Trophoblast cell (in vitro differentiated cells and primary cell): ENCODE measurements at regions not wholly inside any gene's neighbourhood (a gene's known extent, or its start where the extent isn't known, plus 50 kb on each side); places are given as distances from the start of the nearest gene placed in this dataset.

Experiments used
- DNase-seq, 2 donors: peaks; one replicate each; pipeline ENCODE4 v3.0.0-alpha.2; 2016
- H2AFZ ChIP-seq: 2 replicates; pipeline ENCODE4 v1.6.1; 2013; ENCODE audit warnings: low read length, moderate library complexity, mild to moderate bottlenecking; ENCODE audit not compliant: insufficient read depth, poor library complexity
- H2AK5ac ChIP-seq: 2 replicates; pipeline ENCODE4 v1.6.1; 2013; ENCODE audit warnings: mild to moderate bottlenecking, low read length
- H2BK120ac ChIP-seq: 2 replicates; pipeline ENCODE4 v1.6.1; 2013; ENCODE audit warnings: low read length, mild to moderate bottlenecking, moderate library complexity; ENCODE audit not compliant: insufficient read depth, poor library complexity
- H2BK12ac ChIP-seq: 2 replicates; pipeline ENCODE4 v1.6.1; 2013; ENCODE audit warnings: mild to moderate bottlenecking, low read length, moderate library complexity
- H2BK5ac ChIP-seq: 2 replicates; pipeline ENCODE4 v1.6.1; 2013; ENCODE audit warnings: low read length, low read depth, moderate library complexity, mild to moderate bottlenecking; ENCODE audit not compliant: poor library complexity
- H3K14ac ChIP-seq: 2 replicates; pipeline ENCODE4 v1.6.1; 2013; ENCODE audit warnings: mild to moderate bottlenecking, low read length
- H3K18ac ChIP-seq: 2 replicates; pipeline ENCODE4 v1.6.1; 2013; ENCODE audit warnings: mild to moderate bottlenecking, low read length
- H3K23ac ChIP-seq: 2 replicates; pipeline ENCODE4 v1.6.1; 2013; ENCODE audit warnings: low read length
- H3K27ac ChIP-seq: 2 replicates; pipeline ENCODE4 v1.5.1; 2013; ENCODE audit warnings: low read depth, mild to moderate bottlenecking, inconsistent platforms, low read length, moderate library complexity
- H3K27me3 ChIP-seq: 2 replicates; pipeline ENCODE4 v1.6.1; 2013; ENCODE audit warnings: inconsistent platforms, mild to moderate bottlenecking, low read length, moderate library complexity; ENCODE audit not compliant: insufficient read depth
- H3K36me3 ChIP-seq, 2 experiments: 1 replicate in 1 of 2; 2 replicates in 1 of 2; pipeline ENCODE4 v1.6.1; 2013; ENCODE audit warnings: low read length in 2 of 2, mild to moderate bottlenecking in 2 of 2, moderate library complexity in 1 of 2; ENCODE audit not compliant: insufficient read depth in 2 of 2, control insufficient read depth in 1 of 2
- H3K4ac ChIP-seq: 2 replicates; pipeline ENCODE4 v1.6.1; 2013; ENCODE audit warnings: low read depth, mild to moderate bottlenecking, low read length, moderate library complexity
- H3K4me1 ChIP-seq, 2 experiments: 1 replicate in 1 of 2; 2 replicates in 1 of 2; pipeline ENCODE4 v1.6.1; 2013; ENCODE audit warnings: low read length in 2 of 2, mild to moderate bottlenecking in 2 of 2, moderate library complexity in 1 of 2; ENCODE audit not compliant: insufficient read depth in 2 of 2, control insufficient read depth in 1 of 2
- H3K4me2 ChIP-seq: 2 replicates; pipeline ENCODE4 v1.6.1; 2013; ENCODE audit warnings: inconsistent platforms, mild to moderate bottlenecking, low read length, moderate library complexity
- H3K4me3 ChIP-seq: 2 replicates; pipeline ENCODE4 v1.5.1; 2013; ENCODE audit warnings: mild to moderate bottlenecking, low read depth, low read length, inconsistent platforms
- H3K79me1 ChIP-seq: one replicate; pipeline ENCODE4 v1.6.1; 2013; ENCODE audit warnings: low read length
- H3K79me2 ChIP-seq: 2 replicates; pipeline ENCODE4 v1.6.1; 2013; ENCODE audit warnings: low read length, mild to moderate bottlenecking; ENCODE audit not compliant: control insufficient read depth, insufficient read depth, poor library complexity
- H3K9ac ChIP-seq: 2 replicates; pipeline ENCODE4 v1.6.1; 2013; ENCODE audit warnings: mild to moderate bottlenecking, low read length
- H3K9me3 ChIP-seq: 2 replicates; pipeline ENCODE4 v1.6.1; 2013; ENCODE audit warnings: low read depth, mild to moderate bottlenecking, control low read depth, inconsistent platforms, low read length; ENCODE audit not compliant: insufficient read depth
- H4K12ac ChIP-seq: 2 replicates; pipeline ENCODE4 v1.6.1; 2013; ENCODE audit warnings: low read depth, mild to moderate bottlenecking, low read length, moderate library complexity
- H4K8ac ChIP-seq: 2 replicates; pipeline ENCODE4 v1.6.1; 2013; ENCODE audit warnings: low read depth, mild to moderate bottlenecking, low read length, moderate library complexity
- H4K91ac ChIP-seq: one replicate; pipeline ENCODE4 v1.6.1; 2013; ENCODE audit warnings: low read depth, mild to moderate bottlenecking, low read length, moderate library complexity
- WGBS: extraction: QIAGEN DNeasy Blood & Tissue Kit; methylation state at CpG from one replicate; pipeline ENCODE4 v1.1.7; 2013; ENCODE audit warnings: missing lambda C conversion rate; ENCODE audit not compliant: insufficient read length, insufficient coverage; ENCODE audit errors: extremely low coverage; 5-methylcytosine and 5-hydroxymethylcytosine counted together

- Histone ChIP-seq H2BK120ac (no peak overlapping the region), H2AFZ (no peak overlapping the region), H3K79me1 (peaks cover 17% of the 10 kb centered on the region), H3K27me3 (no peaks in the 10 kb centered on the region), H3K9me3 (no peaks in the 10 kb centered on the region), H4K8ac (peak overlapping the region; percentile 71), H4K91ac (peak overlapping the region; percentile 43), H3K18ac (no peak overlapping the region), H3K4me3 (no peak overlapping the region), H3K4ac (no peak overlapping the region), H2BK5ac (peak overlapping the region; percentile 77), H3K27ac (no peak overlapping the region), H3K4me2 (no peak overlapping the region), H3K79me2 (no peaks in the 10 kb centered on the region), H2AK5ac (no peak overlapping the region), H3K23ac (no peak overlapping the region), H4K12ac (no peak overlapping the region), H3K36me3 (no peaks in the 10 kb centered on the region), H2BK12ac (peak overlapping the region; percentile 95), H3K4me1 (peaks cover 14 to 16% of the 10 kb centered on the region in 2 experiments), H3K9ac (no peak overlapping the region), H3K14ac (no peak overlapping the region)
- peak; percentile 30 to 58 for DNase-seq
- WGBS = no CpG with 5 or more reads among the region's 6 CpGs
Measured at GRCh38 chr2:6214471-6214870, 522.3 kb downstream of the SOX11 start.

- H3K79me1 ChIP-seq = peaks cover 17% of the 10 kb centered on the region
- no CpG with 5 or more reads among the region's 2 CpGs for WGBS
Measured at GRCh38 chr2:6215053-6215452, 522.9 kb downstream of the SOX11 start.

GRCh38 chr2:6216234-6216633 lies 524.0 kb downstream of the SOX11 start:
- Histone ChIP-seq H3K79me1 (peaks cover 14% of the 10 kb centered on the region), H3K27ac (no peak overlapping the region), H3K36me3 (no peaks in the 10 kb centered on the region), H2AFZ (no peak overlapping the region), H3K23ac (no peak overlapping the region), H4K8ac (no peak overlapping the region), H3K4me2 (no peak overlapping the region), H3K4me3 (no peak overlapping the region), H3K27me3 (no peaks in the 10 kb centered on the region), H3K4ac (no peak overlapping the region), H2AK5ac (no peak overlapping the region), H2BK120ac (no peak overlapping the region), H3K14ac (no peak overlapping the region), H3K9ac (no peak overlapping the region), H4K91ac (no peak overlapping the region), H2BK12ac (no peak overlapping the region), H2BK5ac (no peak overlapping the region), H4K12ac (no peak overlapping the region), H3K9me3 (no peaks in the 10 kb centered on the region), H3K18ac (no peak overlapping the region), H3K79me2 (no peaks in the 10 kb centered on the region), H3K4me1 (peaks cover 14 to 15% of the 10 kb centered on the region in 2 experiments)
- no peak for DNase-seq
- no CpG with 5 or more reads among the region's 2 CpGs for WGBS

More at GRCh38 chr2:6215053-6215452, 522.9 kb downstream of the SOX11 start:
- DNase-seq = peak in 1 of 2 donors; percentile 42
- Histone ChIP-seq H3K79me2 (no peaks in the 10 kb centered on the region), H4K12ac (no peak overlapping the region), H2AK5ac (no peak overlapping the region), H2AFZ (no peak overlapping the region), H4K8ac (no peak overlapping the region), H3K27me3 (no peaks in the 10 kb centered on the region), H3K18ac (no peak overlapping the region), H3K9me3 (no peaks in the 10 kb centered on the region), H3K36me3 (no peaks in the 10 kb centered on the region), H3K4me2 (no peak overlapping the region), H4K91ac (no peak overlapping the region), H3K27ac (no peak overlapping the region), H3K4me3 (no peak overlapping the region), H2BK120ac (no peak overlapping the region), H3K4ac (no peak overlapping the region), H3K9ac (no peak overlapping the region), H3K4me1 (peaks cover 14 to 16% of the 10 kb centered on the region in 2 experiments), H3K14ac (no peak overlapping the region), H2BK5ac (no peak overlapping the region), H2BK12ac (no peak overlapping the region), H3K23ac (no peak overlapping the region)

GRCh38 chr2:6218926-6219325 lies 526.7 kb downstream of the SOX11 start:
- no peaks in the 10 kb centered on the region for H3K9me3 ChIP-seq
- no peak overlapping the region for H3K23ac ChIP-seq
- H3K27ac ChIP-seq = no peak overlapping the region
- no peak for DNase-seq
- no peaks in the 10 kb centered on the region for H3K79me2 ChIP-seq
- H2BK5ac ChIP-seq = no peak overlapping the region
- H3K4me2 ChIP-seq = no peak overlapping the region
- H2AK5ac ChIP-seq = no peak overlapping the region
- H4K8ac ChIP-seq = no peak overlapping the region
- no peak overlapping the region for H3K4me3 ChIP-seq
- no peak overlapping the region for H2AFZ ChIP-seq
- no peaks in the 10 kb centered on the region for H3K27me3 ChIP-seq
- H3K18ac ChIP-seq = no peak overlapping the region
- H3K4ac ChIP-seq = no peak overlapping the region
- H3K14ac ChIP-seq = no peak overlapping the region
- H2BK120ac ChIP-seq = no peak overlapping the region
- peaks cover 2% of the 10 kb centered on the region for H3K79me1 ChIP-seq
- no peak overlapping the region for H4K91ac ChIP-seq
- no peak overlapping the region for H2BK12ac ChIP-seq
- H3K4me1 ChIP-seq = peaks cover 4% of the 10 kb centered on the region in 2 experiments
- no peak overlapping the region for H3K9ac ChIP-seq
- WGBS = no CpG with 5 or more reads among the region's 4 CpGs
- no peaks in the 10 kb centered on the region for H3K36me3 ChIP-seq
- H4K12ac ChIP-seq = no peak overlapping the region
